IMR-90 (cell line): ENCODE measurements at regions not wholly inside any gene's neighbourhood (a gene's known extent, or its start where the extent isn't known, plus 50 kb on each side); places are given as distances from the start of the nearest gene placed in this dataset.

Experiments
- ATAC-seq: fragments of 200-7000 bp; cut with Tn5 transposase; 2 replicates; pipeline ENCODE4 v1.9.1; 2020; ENCODE audit warnings: low read depth, mild to moderate bottlenecking, moderate library complexity
- BruUV-seq: library from RNA; stranded (reverse); fragments of 400-500 nt; replicated peaks from 2 replicates; lab custom pipeline; 2021; lab: Mats Ljungman, UMichigan
- CTCF ChIA-PET: fragments of 300-600 bp; formaldehyde crosslinking; extraction: SDS; loops from one replicate; lab custom pipeline; 2021; ENCODE audit warnings: antibody characterized with exemption; lab: Yijun Ruan, JAX
- POLR2A ChIA-PET: fragments of 300-600 bp; sonication (Branson Sonifier 250); formaldehyde crosslinking; loops from one replicate; lab custom pipeline; 2022; ENCODE audit warnings: antibody characterized with exemption; ENCODE audit not compliant: unreplicated experiment; lab: Charles Lee
- DNase-seq: peaks from one replicate; pipeline ENCODE4 v3.0.0; 2013
- H2AFZ ChIP-seq: replicated peaks from 2 replicates; pipeline ENCODE3; 2013; ENCODE audit warnings: low read length, mild to moderate bottlenecking; ENCODE audit not compliant: poor library complexity
- H2AK5ac ChIP-seq: 2 replicates; pipeline ENCODE4 v1.6.1; 2013; ENCODE audit warnings: low read depth, low read length, inconsistent platforms
- H2AK9ac ChIP-seq: replicated peaks from 2 replicates; pipeline ENCODE3; 2013; ENCODE audit warnings: mild to moderate bottlenecking, low read depth, low read length, moderate library complexity; ENCODE audit not compliant: poor library complexity
- H2BK120ac ChIP-seq: 2 replicates; pipeline ENCODE4 v1.6.1; 2013; ENCODE audit warnings: low read depth, low read length, inconsistent platforms
- H2BK15ac ChIP-seq: 3 replicates; pipeline ENCODE4 v1.6.1; 2013; ENCODE audit warnings: low read depth, low read length, inconsistent platforms
- H2BK20ac ChIP-seq: 2 replicates; pipeline ENCODE4 v1.6.1; 2013; ENCODE audit warnings: low read depth, mild to moderate bottlenecking, inconsistent platforms, low read length, moderate library complexity
- H2BK5ac ChIP-seq: 2 replicates; pipeline ENCODE4 v1.6.1; 2013; ENCODE audit warnings: mild to moderate bottlenecking, low read depth, low read length, inconsistent platforms; ENCODE audit not compliant: poor library complexity, severe bottlenecking
- H3K14ac ChIP-seq: replicated peaks from 2 replicates; pipeline ENCODE4 v1.6.1; 2013; ENCODE audit warnings: low read depth, low read length, inconsistent platforms
- H3K18ac ChIP-seq: 2 replicates; pipeline ENCODE4 v1.6.1; 2013; ENCODE audit warnings: low read depth, low read length, control low read depth
- H3K23ac ChIP-seq: 2 replicates; pipeline ENCODE4 v1.6.1; 2013; ENCODE audit warnings: low read depth, low read length, inconsistent platforms
- H3K27ac ChIP-seq: 2 replicates; pipeline ENCODE4 v1.5.1; 2013; ENCODE audit warnings: mild to moderate bottlenecking, control low read depth, low read length; ENCODE audit not compliant: insufficient read depth
- H3K27me3 ChIP-seq: 2 replicates; pipeline ENCODE4 v1.6.1; 2013; ENCODE audit warnings: low read length; ENCODE audit not compliant: control insufficient read depth, insufficient read depth
- H3K36me3 ChIP-seq: 2 replicates; pipeline ENCODE4 v1.6.1; 2013; ENCODE audit warnings: low read length, mixed read lengths; ENCODE audit not compliant: control insufficient read depth, insufficient read depth
- H3K4ac ChIP-seq: 2 replicates; pipeline ENCODE4 v1.6.1; 2013; ENCODE audit warnings: low read depth, low read length, inconsistent platforms
- H3K4me1 ChIP-seq: 2 replicates; pipeline ENCODE4 v1.6.1; 2013; ENCODE audit warnings: low read length, mixed read lengths; ENCODE audit not compliant: control insufficient read depth, insufficient read depth
- H3K4me2 ChIP-seq: 2 replicates; pipeline ENCODE4 v1.6.1; 2013; ENCODE audit warnings: low read depth, mild to moderate bottlenecking, control low read depth, low read length, moderate library complexity
- H3K4me3 ChIP-seq: 2 replicates; pipeline ENCODE4 v1.5.1; 2013; ENCODE audit warnings: low read depth, mild to moderate bottlenecking, control low read depth, low read length, moderate library complexity; ENCODE audit not compliant: insufficient read depth
- H3K56ac ChIP-seq: 2 replicates; pipeline ENCODE4 v1.6.1; 2013; ENCODE audit warnings: low read length, inconsistent platforms; ENCODE audit not compliant: insufficient read depth; ENCODE audit errors: extremely low read depth
- H3K79me1 ChIP-seq, 2 experiments: 2 replicates each; pipeline ENCODE4 v1.6.1; 2013; ENCODE audit warnings: low read length in 2 of 2, inconsistent platforms in 1 of 2, low read depth in 1 of 2
- H3K9ac ChIP-seq: 2 replicates; pipeline ENCODE4 v1.6.1; 2013; ENCODE audit warnings: low read depth, low read length, control low read depth
- H3K9me1 ChIP-seq: 2 replicates; pipeline ENCODE4 v1.6.1; 2013; ENCODE audit warnings: low read length, inconsistent platforms; ENCODE audit not compliant: insufficient read depth
- H3K9me3 ChIP-seq: 2 replicates; pipeline ENCODE4 v1.6.1; 2013; ENCODE audit warnings: low read length; ENCODE audit not compliant: control insufficient read depth, insufficient read depth
- H4K20me1 ChIP-seq: 2 replicates; pipeline ENCODE4 v1.6.1; 2013; ENCODE audit warnings: low read length, inconsistent platforms; ENCODE audit not compliant: insufficient read depth
- H4K5ac ChIP-seq: 2 replicates; pipeline ENCODE4 v1.6.1; 2013; ENCODE audit warnings: mild to moderate bottlenecking, low read depth, low read length, control low read depth
- H4K8ac ChIP-seq, 2 experiments: 2 replicates each; pipeline ENCODE4 v1.6.1; 2013; ENCODE audit warnings: low read depth in 2 of 2, low read length in 2 of 2, control low read depth in 1 of 2, inconsistent platforms in 1 of 2
- H4K91ac ChIP-seq: 2 replicates; pipeline ENCODE4 v1.6.1; 2013; ENCODE audit warnings: low read depth, low read length, inconsistent platforms; ENCODE audit not compliant: insufficient read depth
- BHLHE40 ChIP-seq: fragments of 150-350 bp; IDR thresholded peaks from 2 replicates; pipeline ENCODE4 v1.6.1; 2016; ENCODE audit warnings: mild to moderate bottlenecking, low read depth, low read length
- CEBPB ChIP-seq: IDR thresholded peaks from 2 replicates; pipeline ENCODE4 v1.6.1; 2012; ENCODE audit warnings: low read depth, low read length, improper control_type of control experiment
- CHD1 ChIP-seq: IDR thresholded peaks from 2 replicates; pipeline ENCODE4 v1.6.1; 2012; ENCODE audit warnings: low read depth, low read length, improper control_type of control experiment
- MAZ ChIP-seq: IDR thresholded peaks from 2 replicates; pipeline ENCODE4 v1.6.1; 2012; ENCODE audit warnings: low read depth, mild to moderate bottlenecking, low read length, improper control_type of control experiment, moderate library complexity, borderline replicate concordance
- MXI1 ChIP-seq: IDR thresholded peaks from 2 replicates; pipeline ENCODE4 v1.6.1; 2012; ENCODE audit warnings: low read depth, mild to moderate bottlenecking, low read length, moderate library complexity, borderline replicate concordance
- NFE2L2 ChIP-seq: fragments of 150-350 bp; IDR thresholded peaks from 2 replicates; pipeline ENCODE4 v1.6.1; 2016; ENCODE audit warnings: low read depth, mild to moderate bottlenecking, low read length
- RCOR1 ChIP-seq: IDR thresholded peaks from 2 replicates; pipeline ENCODE4 v1.6.1; 2012; ENCODE audit warnings: mild to moderate bottlenecking, low read length, improper control_type of control experiment; ENCODE audit not compliant: insufficient replicate concordance
- SMC3 ChIP-seq: fragments of 150-350 bp; IDR thresholded peaks from 2 replicates; pipeline ENCODE4 v1.6.1; 2016; ENCODE audit warnings: low read depth, mild to moderate bottlenecking, antibody characterized with exemption, low read length, moderate library complexity
- WGBS, 2 experiments: methylation state at CpG; one replicate each; pipeline versions ENCODE4 v1.1.5 to v1.1.7; 2013; ENCODE audit warnings: missing lambda C conversion rate in 2 of 2; ENCODE audit not compliant: insufficient read length in 1 of 2; ENCODE audit errors: extremely low coverage in 2 of 2; 5-methylcytosine and 5-hydroxymethylcytosine counted together
- dilution Hi-C: fragments of 300-500 bp; cut with HindIII; formaldehyde crosslinking; loops from one replicate; pipeline ENCODE4 v1.14.3; 2018; ENCODE audit warnings: low sequenced_read_pairs; ENCODE audit not compliant: unreplicated experiment
- in situ Hi-C: fragments of 300-500 bp; cut with MboI; formaldehyde crosslinking; loops from 3 replicates; pipeline ENCODE4 v1.14.3; 2019; ENCODE audit warnings: low sequenced_read_pairs, inconsistent platforms, mixed read lengths
- intact Hi-C: fragments of 100-400 bp; cut with micrococcal nuclease; formaldehyde crosslinking; loops from 2 replicates; pipeline ENCODE4 v1.10.0; 2022
- TF ChIP-seq, protein P1 (sequence below): conservative IDR thresholded peaks from 2 replicates; pipeline ENCODE4 v1.5.1; 2012; ENCODE audit warnings: mild to moderate bottlenecking, low read depth, low read length, improper control_type of control experiment
- TF ChIP-seq, protein P2 (sequence below): fragments of 150-350 bp; IDR thresholded peaks from 2 replicates; pipeline ENCODE4 v1.6.1; 2016; ENCODE audit warnings: low read depth, mild to moderate bottlenecking, low read length, moderate library complexity, borderline replicate concordance

- Histone ChIP-seq H3K4me3 (no peak overlapping the region), H2BK20ac (no peak overlapping the region), H3K9me1 (no peaks in the 10 kb centered on the region), H4K5ac (no peak overlapping the region), H3K27me3 (no peaks in the 10 kb centered on the region), H2AFZ (no peak overlapping the region), H3K9me3 (peaks cover 12% of the 10 kb centered on the region), H3K14ac (no peak overlapping the region), H4K91ac (no peak overlapping the region), H3K18ac (no peak overlapping the region), H2BK120ac (no peak overlapping the region), H3K4me1 (no peaks in the 10 kb centered on the region), H3K56ac (no peak overlapping the region), H2BK5ac (no peak overlapping the region), H4K20me1 (no peaks in the 10 kb centered on the region), H2AK5ac (no peak overlapping the region), H2AK9ac (no peak overlapping the region), H3K79me1 (no peaks in the 10 kb centered on the region), H4K8ac (no peak overlapping the region), H3K23ac (no peak overlapping the region), H3K27ac (no peak overlapping the region), H3K4ac (no peak overlapping the region), H3K36me3 (no peaks in the 10 kb centered on the region), H2BK15ac (no peak overlapping the region), H3K9ac (no peak overlapping the region), H3K4me2 (no peak overlapping the region)
- ATAC-seq = no peak
- TF ChIP-seq MXI1 (no peak), SMC3 (no peak), RCOR1 (no peak), MAZ (no peak), CEBPB (no peak), NFE2L2 (no peak), BHLHE40 (no peak), CHD1 (no peak)
- TF ChIP-seq, protein P1, sequence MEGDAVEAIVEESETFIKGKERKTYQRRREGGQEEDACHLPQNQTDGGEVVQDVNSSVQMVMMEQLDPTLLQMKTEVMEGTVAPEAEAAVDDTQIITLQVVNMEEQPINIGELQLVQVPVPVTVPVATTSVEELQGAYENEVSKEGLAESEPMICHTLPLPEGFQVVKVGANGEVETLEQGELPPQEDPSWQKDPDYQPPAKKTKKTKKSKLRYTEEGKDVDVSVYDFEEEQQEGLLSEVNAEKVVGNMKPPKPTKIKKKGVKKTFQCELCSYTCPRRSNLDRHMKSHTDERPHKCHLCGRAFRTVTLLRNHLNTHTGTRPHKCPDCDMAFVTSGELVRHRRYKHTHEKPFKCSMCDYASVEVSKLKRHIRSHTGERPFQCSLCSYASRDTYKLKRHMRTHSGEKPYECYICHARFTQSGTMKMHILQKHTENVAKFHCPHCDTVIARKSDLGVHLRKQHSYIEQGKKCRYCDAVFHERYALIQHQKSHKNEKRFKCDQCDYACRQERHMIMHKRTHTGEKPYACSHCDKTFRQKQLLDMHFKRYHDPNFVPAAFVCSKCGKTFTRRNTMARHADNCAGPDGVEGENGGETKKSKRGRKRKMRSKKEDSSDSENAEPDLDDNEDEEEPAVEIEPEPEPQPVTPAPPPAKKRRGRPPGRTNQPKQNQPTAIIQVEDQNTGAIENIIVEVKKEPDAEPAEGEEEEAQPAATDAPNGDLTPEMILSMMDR = no peak
- TF ChIP-seq, protein P2, sequence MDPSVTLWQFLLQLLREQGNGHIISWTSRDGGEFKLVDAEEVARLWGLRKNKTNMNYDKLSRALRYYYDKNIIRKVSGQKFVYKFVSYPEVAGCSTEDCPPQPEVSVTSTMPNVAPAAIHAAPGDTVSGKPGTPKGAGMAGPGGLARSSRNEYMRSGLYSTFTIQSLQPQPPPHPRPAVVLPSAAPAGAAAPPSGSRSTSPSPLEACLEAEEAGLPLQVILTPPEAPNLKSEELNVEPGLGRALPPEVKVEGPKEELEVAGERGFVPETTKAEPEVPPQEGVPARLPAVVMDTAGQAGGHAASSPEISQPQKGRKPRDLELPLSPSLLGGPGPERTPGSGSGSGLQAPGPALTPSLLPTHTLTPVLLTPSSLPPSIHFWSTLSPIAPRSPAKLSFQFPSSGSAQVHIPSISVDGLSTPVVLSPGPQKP = no peak
- intact Hi-C loops (no loop called here), in situ Hi-C loops (no loop called here), dilution Hi-C loops (no loop called here)
- BruUV-seq = no TSS peak
- no CpG with 5 or more reads among the region's 6 CpGs for WGBS, 2 experiments
- POLR2A ChIA-PET = no interaction called here
- no peak for DNase-seq
- CTCF ChIA-PET = no interaction called here
These were observed 448.3 kb upstream of the NFIA start for GRCh38 chr1:60634106-60634505.
